Pulmonary artery endothelial cell (primary cell): ENCODE measurements at regions not wholly inside any gene's neighbourhood (a gene's known extent, or its start where the extent isn't known, plus 50 kb on each side); places are given as distances from the start of the nearest gene placed in this dataset.
A peak's percentile ranks its signal among the peaks of the same experiment; 100 is the strongest.

ENCODE experiments used
- DNase-seq: peaks from one replicate; pipeline ENCODE4 v3.0.0-alpha.2; 2011; ENCODE audit warnings: low read depth, low spot score

DNA sequence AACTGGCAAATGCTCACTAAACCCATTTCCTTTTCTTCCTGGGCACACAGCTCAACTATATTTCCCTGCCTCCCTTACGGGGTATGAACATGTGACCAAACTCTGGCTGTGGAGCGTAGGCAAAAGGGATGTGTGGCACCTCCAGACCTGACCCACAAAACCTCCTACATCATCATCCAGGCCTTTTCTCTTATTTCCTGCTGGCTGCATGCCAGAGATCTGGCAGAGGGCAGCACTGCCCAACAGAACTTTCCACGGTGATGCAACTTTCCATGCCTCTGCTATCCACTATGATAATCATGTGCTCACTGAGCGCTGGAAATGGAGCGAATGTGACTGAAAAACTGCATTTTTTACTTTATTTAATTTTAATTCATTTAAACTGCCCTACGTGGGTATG is 99.6 kb upstream of the CACNA1E start:
- no peak for DNase-seq

DNA sequence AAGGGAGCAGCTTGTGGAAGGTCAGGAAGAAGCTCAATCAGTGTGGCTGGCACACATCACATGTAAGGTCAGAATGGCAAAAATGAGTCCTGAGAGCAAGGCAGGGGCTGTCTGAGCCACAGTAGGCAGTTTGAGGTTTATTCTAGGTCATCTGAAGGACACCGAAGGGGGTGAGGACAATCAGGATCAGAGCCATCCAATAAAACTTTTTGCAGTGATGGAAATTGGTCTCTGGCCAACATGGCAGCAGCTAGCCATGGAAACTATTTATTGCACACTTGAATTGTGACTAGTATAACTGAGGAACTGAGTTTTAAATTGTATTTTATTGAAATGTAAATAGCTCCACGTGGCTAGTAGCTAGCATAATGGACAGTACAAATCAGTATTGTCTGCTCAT is 97.0 kb upstream of the CACNA1E start:
- no peak for DNase-seq

DNA sequence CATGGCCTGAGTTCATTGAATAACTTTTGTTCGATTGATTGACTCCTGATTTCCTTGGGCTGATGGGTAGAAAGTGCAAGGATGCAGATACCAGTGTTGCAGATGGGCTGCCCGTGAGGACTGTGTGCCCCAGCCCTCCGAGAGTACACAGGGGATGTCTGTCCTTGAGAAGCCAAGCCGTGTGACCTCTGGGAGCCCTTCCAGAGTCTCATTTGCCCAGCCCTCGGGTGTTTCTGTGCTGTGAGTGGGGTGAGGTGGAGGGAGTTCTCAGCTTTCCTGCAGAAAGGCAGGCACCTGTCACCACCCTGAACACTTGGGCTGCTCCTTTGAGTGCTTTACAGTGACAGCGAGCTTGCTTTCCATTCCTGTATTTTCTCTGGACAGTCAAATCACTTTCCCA is 96.4 kb upstream of the CACNA1E start:
- no peak for DNase-seq

- DNase-seq, result no peak
Measured at GRCh38 chr1:181387702-181388101, 95.6 kb upstream of the CACNA1E start.

- DNase-seq, result no peak
Measured at GRCh38 chr1:181390410-181391077, 92.8 kb upstream of the CACNA1E start.

DNA sequence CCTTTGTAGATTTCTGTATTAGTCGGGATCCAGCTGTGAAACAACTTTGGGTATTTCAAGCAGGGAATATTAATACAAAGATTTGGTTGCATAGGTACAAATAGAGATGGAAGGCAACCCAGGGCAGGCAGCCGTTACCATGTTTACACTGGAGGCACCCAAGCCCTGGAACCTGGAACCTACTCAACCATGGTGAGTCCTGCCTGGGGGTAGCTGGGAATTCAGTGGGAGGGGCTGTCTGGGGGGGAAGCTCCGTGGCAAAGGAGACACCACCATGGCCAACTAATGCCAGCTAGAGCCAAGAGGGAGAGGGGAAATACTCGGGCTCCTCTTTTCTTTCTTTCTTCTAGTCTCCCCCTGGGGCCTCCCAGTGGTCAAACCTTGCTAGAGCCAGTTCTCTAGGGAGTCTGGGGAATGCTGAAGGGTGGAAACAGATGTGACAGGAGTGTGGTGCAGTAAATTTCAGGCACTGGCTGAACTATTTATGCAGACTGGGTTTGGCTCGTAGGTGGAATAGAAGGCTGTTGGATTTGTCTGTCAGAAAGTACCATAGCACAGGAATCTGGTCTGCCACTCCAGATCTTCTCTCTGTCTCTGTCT is 91.9 kb upstream of the CACNA1E start:
- DNase-seq, result no peak

DNA sequence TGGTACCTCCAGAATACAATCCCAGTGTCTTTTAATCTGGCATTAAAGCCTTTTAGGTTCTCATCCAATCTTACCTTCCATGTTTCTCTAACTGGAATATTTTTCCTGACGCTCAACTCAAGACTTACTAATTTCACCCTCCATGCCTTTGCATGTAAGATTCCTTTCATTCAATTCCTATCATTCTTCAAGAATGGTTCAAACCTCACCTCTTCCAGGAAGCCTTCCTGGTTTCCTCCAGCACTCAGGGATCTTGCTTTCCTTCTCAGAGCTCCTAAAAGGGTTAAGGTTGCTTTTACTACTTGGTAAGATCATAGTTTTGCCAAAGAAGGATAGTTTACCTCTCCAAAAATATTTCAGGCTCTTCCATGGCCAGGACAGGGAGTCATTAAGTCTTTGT is 91.2 kb upstream of the CACNA1E start:
- DNase-seq, result no peak

- no peak for DNase-seq
Measured at GRCh38 chr1:181392613-181393220, 90.6 kb upstream of the CACNA1E start.

- no peak for DNase-seq
Measured at GRCh38 chr1:181394766-181395165, 88.6 kb upstream of the CACNA1E start.

DNA sequence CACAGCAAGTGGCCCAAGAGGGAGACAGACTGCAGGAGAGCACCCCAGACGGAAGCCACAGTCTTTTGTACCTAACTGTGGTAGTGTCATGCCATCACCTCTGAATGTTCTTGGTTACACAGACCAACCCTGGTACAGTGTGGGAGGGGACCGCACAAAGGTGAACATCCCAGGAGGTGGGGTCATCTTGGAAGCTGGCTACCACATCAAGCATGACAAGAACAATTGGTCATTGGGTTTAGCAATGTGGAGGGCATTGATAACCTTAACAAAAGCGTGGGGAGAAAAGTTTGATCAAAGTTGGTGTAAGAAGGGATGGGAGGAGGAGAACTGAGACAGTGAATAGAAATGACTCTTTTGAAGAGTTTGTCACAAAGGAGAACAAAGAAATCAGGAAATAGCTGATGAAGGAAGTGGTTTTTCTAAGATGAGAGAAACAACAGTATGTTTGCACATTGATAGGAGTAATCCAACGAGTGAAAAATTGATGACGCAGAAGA is 87.1 kb upstream of the CACNA1E start:
- no peak for DNase-seq

DNA sequence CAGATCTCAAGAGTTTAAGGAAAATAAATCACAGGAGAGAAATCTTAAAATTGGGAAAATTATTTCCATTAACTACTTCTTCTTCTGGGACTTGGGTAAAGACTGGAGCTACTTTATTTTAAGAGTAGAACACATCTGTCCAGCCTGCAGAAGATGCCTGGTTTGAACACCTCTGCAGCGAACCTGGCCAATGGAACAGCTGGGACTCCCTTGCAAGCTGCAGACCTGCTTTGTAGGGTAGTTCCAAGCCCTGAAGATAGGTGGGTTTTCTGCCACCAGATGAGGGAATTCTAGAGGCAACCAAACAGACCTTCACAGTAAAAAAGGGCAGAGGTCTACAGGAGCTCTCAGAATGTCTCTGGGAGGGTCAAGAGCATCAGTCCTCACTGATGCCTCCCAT is 86.5 kb upstream of the CACNA1E start:
- DNase-seq, result no peak

DNA sequence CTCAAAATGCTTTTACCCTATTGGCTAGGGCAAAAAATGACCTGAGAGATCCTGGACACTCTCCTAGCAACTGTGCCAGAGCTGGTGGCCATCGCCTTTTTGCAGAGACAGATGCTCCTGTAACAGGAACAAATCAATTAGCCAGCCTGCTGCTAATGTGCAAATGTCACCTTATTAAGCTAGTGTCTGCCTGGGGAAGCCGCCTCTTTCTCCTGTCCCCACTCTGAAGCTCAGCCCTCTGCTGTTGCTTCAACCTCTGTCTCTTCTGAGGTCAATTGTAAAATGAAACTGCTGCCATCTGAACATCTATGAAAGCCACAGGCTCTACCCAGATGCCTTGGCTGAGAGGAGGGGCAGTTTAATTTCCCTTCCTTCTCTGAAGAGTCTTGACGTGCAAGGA is 85.5 kb upstream of the CACNA1E start:
- DNase-seq, result no peak

DNA sequence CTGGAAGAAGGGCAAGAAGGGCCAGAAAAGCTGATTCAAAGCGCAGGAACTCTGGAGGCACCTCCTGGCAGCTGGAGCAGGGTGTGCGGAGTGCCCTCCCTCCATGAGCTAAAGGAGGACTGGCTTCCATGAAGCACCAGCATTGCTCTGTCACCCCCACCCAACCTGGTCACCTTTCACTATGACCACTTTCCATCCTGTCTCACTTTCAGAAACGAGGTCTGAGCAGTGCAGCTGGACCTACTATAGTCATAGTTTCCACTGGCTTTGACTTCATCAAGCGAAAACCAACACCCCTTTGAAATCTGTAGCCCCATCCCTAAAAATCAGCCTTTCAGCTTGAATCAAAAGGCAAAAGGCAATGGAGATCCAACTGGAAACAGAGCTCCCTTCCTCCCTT is 84.8 kb upstream of the CACNA1E start:
- no peak for DNase-seq

- DNase-seq, result no peak
Measured at GRCh38 chr1:181405584-181405983, 77.7 kb upstream of the CACNA1E start.

DNA sequence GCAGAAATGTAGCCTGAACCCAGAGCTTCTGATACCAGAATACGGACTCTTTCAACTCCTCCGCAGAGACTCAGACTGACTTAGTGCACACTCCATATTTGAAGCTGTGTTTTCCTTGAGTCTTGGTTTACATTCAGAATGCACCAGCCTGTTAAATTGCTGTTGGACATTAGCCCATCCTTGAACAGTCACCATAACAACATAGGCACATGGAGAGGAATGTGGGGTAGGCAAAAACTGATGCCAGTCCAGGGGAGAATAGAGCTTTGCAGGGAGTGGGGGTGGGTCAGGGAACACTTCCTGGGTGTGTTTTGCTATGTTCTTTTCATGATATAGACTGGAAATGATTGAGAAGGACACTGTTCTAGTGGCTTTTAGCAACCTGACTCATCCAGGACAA is 76.3 kb upstream of the CACNA1E start:
- DNase-seq, result no peak

- no peak for DNase-seq
Measured at GRCh38 chr1:181409981-181410380, 73.3 kb upstream of the CACNA1E start.

- DNase-seq, result no peak
Measured at GRCh38 chr1:181412746-181413145, 70.6 kb upstream of the CACNA1E start.

- DNase-seq, result no peak
Measured at GRCh38 chr1:181413195-181413815, 70.0 kb upstream of the CACNA1E start.

- no peak for DNase-seq
Measured at GRCh38 chr1:181413836-181414235, 69.5 kb upstream of the CACNA1E start.

GRCh38 chr1:181416268-181416860 is 67.0 kb upstream of the CACNA1E start:
- no peak for DNase-seq

- DNase-seq, result no peak
Measured at GRCh38 chr1:181417915-181418314, 65.4 kb upstream of the CACNA1E start.

DNA sequence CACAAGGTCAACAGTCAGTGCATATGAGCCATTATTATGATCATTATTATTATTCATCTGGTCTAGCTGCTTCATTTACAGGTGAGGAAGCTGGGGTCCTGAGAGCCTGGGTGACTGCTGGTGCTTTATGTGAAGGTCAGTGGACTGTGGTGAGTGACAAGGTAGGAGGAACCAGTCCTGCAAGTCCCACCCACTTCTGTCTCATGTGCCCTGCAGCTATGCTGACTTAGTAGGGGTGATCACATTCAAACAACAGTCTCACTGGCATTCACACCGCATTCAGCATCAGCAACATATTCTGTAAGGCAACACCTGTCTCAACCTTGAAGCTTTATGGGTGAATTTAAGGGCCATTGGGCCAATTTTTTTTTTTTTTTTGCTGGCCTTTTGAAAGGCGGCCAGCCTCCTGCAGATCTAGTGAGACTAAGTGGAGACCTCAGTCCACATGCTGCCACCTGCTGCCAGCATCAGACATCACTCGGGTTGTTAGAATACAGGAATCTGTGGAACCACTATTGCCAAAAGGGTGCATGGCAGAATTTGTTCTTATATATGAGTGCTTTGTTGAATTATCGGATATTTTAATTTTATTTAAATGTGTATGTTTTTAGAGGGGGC is 59.9 kb upstream of the CACNA1E start:
- peak; percentile 13 for DNase-seq
